GM12892 (cell line): ENCODE measurements at regions not wholly inside any gene's neighbourhood (a gene's known extent, or its start where the extent isn't known, plus 50 kb on each side); places are given as distances from the start of the nearest gene placed in this dataset.

ENCODE experiments used
- POLR2A ChIP-seq: IDR thresholded peaks from 2 replicates; pipeline ENCODE4 v1.6.1; 2011; ENCODE audit warnings: low read depth, low read length, control low read depth
- POLR2AphosphoS5 ChIP-seq: IDR thresholded peaks from 2 replicates; pipeline ENCODE4 v1.6.1; 2011; ENCODE audit warnings: low read depth, low read length, control low read depth
- TAF1 ChIP-seq: IDR thresholded peaks from 2 replicates; pipeline ENCODE4 v1.6.1; 2011; ENCODE audit warnings: low read depth, mild to moderate bottlenecking, control low read depth, low read length, borderline replicate concordance

DNA sequence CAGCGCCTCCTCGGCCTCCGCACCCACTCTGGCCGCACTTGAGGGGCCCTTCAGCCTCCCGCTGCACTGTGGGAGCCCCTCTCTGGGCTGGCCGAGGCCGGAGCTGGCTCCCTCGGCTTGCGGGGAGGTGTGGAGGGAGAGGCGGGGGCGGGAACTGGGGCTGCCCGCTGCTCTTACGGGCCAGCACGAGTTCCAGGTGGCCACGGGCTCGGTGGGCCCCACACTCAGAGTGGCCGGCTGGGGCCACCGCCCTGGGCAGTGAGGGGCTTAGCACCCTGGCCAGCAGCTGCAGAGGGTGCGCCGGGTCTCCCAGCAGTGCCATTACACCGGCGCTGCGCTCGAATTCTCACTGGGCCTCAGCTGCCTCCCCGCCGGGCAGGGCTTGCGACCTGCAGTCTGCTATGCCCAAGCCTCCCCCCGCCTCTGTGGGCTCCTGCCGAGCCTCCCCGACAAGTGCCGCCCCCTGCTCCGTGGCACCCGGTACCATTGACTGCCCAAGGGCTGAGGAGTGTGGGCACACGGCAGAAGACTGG lies 167.1 kb upstream of the PLSCR5 start:
- TF ChIP-seq POLR2A (no peak), TAF1 (no peak), POLR2AphosphoS5 (no peak)
